Endothelial cell of umbilical vein (primary cell): ENCODE measurements at regions not wholly inside any gene's neighbourhood (a gene's known extent, or its start where the extent isn't known, plus 50 kb on each side); places are given as distances from the start of the nearest gene placed in this dataset.

ENCODE experiments used
- MYC ChIP-seq: IDR thresholded peaks from one replicate; pipeline ENCODE4 v1.6.1; 2011; ENCODE audit warnings: mild to moderate bottlenecking, low read depth, low read length
- POLR2A ChIP-seq: IDR thresholded peaks from 2 replicates; pipeline ENCODE4 v1.6.1; 2012; ENCODE audit warnings: low read depth, mild to moderate bottlenecking, control low read depth, low read length
- TF ChIP-seq, protein P1 (sequence below), 2 donors: IDR thresholded peaks; 1 replicate in 1 of 2; 2 replicates in 1 of 2; pipeline ENCODE4 v1.5.1; 2011; ENCODE audit warnings: low read length in 2 of 2, mild to moderate bottlenecking in 2 of 2, moderate library complexity in 2 of 2, control low read depth in 1 of 2, inconsistent platforms in 1 of 2, low read depth in 1 of 2; ENCODE audit not compliant: insufficient read depth in 1 of 2; ENCODE audit errors: extremely low read depth in 1 of 2
- TF ChIP-seq, protein P2 (sequence below): IDR thresholded peaks from 2 replicates; pipeline ENCODE4 v1.6.1; 2011; ENCODE audit not compliant: insufficient read depth, insufficient read length

DNA sequence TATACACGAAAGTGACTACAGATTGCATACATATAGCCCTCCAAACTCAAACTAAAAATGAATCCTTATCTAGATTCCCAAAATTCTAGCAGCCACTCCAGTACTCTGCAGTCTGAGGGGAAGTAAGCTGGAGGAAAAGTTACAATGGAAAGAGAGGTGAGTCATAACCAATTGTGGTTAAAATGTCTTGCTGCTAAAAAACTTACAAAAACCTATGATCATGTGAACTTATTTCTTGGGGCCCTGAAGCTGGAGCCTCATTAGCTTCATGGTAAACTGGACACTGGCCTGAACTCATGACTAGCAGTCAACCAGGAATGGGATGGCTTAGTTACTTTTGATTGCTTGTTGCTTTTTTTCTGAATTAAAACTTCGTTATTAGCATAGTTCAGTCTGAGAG is 175.9 kb downstream of the SLC4A3 start:
- TF ChIP-seq MYC (no peak), POLR2A (no peak)
- TF ChIP-seq, protein P1, sequence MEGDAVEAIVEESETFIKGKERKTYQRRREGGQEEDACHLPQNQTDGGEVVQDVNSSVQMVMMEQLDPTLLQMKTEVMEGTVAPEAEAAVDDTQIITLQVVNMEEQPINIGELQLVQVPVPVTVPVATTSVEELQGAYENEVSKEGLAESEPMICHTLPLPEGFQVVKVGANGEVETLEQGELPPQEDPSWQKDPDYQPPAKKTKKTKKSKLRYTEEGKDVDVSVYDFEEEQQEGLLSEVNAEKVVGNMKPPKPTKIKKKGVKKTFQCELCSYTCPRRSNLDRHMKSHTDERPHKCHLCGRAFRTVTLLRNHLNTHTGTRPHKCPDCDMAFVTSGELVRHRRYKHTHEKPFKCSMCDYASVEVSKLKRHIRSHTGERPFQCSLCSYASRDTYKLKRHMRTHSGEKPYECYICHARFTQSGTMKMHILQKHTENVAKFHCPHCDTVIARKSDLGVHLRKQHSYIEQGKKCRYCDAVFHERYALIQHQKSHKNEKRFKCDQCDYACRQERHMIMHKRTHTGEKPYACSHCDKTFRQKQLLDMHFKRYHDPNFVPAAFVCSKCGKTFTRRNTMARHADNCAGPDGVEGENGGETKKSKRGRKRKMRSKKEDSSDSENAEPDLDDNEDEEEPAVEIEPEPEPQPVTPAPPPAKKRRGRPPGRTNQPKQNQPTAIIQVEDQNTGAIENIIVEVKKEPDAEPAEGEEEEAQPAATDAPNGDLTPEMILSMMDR (IDR thresholded peaks at IDR 0.05; ENCODE audit: extremely low read depth in 1 of 2, insufficient read depth in 1 of 2, low read depth in 1 of 2, low read length in 2 of 2) = no peak
- TF ChIP-seq, protein P2, sequence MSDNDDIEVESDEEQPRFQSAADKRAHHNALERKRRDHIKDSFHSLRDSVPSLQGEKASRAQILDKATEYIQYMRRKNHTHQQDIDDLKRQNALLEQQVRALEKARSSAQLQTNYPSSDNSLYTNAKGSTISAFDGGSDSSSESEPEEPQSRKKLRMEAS = no peak
